Stimulated activated CD4-positive, alpha-beta T cell treated with anti-CD3 and anti-CD28 coated beads, Interleukin-4, amount 100 ng/mL, for 4 hours (primary cell): ENCODE measurements at regions not wholly inside any gene's neighbourhood (a gene's known extent, or its start where the extent isn't known, plus 50 kb on each side); places are given as distances from the start of the nearest gene placed in this dataset.

Source experiments
- DNase-seq, 2 experiments: peaks; one replicate each; pipeline ENCODE4 v3.0.0-alpha.2; 2020

- no peak for DNase-seq
Observed at GRCh38 chr21:38165466-38166172, 91.2 kb upstream of the KCNJ15 start.

DNA sequence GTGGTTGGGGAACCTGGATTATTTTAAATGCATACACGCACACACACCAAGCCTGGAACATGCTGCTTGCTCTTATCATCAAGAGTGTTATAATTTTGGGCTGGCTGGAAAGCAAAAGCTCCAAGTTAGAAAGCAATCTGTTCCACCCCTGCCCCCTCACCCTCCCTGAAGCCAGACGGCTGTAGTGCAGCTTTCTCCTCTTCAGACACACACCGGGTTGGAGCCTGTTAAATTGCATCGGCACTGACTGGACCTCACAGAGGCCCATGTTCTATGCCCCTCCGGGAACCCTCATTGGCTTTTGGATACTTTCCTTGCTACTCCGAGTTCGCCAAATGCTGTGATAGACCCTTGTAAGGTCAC is 90.6 kb upstream of the KCNJ15 start:
- DNase-seq, result no peak

- DNase-seq, result no peak
Observed at GRCh38 chr21:38167345-38167744, 89.4 kb upstream of the KCNJ15 start.

- no peak for DNase-seq
Observed at GRCh38 chr21:38170283-38170682, 86.5 kb upstream of the KCNJ15 start.

DNA sequence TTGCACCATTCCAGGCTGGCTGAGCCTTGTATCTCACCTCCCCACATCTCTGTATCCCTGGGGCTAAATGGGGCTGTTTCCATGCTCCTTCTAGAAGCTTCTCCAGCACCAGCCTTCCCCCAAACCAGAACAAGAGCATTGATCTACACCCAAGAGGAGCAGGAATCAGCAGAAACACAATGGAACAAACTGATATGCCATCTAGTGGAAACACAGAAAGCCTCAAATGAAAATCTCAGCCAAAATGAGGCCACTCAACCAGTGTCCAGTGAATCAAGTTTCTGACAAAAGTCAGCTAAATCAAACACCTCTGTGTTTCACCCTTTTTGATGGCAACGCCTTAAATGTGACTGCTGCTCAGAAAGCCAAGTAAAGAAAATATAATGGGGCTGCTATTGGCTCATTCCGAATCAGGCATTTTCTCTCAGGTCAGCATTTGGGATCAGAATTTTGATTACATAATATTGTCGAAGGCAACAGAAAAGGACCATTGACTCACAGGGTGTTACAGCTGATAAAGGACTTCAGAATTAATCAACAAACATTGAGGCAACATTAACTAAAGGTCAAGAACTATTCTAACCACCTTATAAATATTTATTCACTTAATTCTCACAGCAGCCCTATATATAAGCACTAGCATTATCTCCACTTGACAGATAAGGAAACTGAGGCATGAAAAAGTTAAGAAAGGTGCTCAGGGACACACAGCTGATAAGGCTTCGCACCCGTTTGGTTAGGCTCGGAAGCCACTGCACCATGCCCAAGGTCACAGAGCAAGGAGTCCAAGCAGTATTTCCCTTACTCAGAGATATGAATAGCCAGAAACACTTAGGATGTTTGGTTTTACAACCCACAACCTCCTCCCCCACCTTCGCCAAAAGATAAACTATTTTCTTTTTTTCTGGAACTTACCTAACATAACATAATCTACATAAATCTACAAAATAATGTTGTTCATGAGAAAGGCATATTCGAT is 85.8 kb upstream of the KCNJ15 start:
- DNase-seq, result no peak

- no peak for DNase-seq
Observed at GRCh38 chr21:38171723-38172344, 85.0 kb upstream of the KCNJ15 start.

GRCh38 chr21:38173276-38174035 is 83.3 kb upstream of the KCNJ15 start:
- no peak for DNase-seq

DNA sequence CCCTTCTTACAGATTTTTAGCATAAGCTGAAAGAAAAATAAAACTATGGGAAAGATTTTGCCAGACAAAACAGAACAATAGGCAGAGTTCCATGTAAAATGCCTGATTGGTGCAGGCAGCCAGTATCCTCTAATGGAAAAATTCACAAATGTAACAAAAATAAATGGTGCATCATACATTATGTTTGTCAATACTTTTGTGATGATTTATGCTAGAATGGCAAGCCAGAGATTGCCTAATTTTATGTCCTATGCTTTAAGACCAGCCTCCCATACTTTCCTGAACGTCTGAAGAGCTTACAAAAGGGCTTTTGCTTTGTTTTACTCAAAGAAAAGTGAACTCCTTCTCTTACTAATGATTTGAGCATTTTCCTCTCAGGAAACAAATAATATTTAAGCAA is 81.5 kb upstream of the KCNJ15 start:
- no peak for DNase-seq

DNA sequence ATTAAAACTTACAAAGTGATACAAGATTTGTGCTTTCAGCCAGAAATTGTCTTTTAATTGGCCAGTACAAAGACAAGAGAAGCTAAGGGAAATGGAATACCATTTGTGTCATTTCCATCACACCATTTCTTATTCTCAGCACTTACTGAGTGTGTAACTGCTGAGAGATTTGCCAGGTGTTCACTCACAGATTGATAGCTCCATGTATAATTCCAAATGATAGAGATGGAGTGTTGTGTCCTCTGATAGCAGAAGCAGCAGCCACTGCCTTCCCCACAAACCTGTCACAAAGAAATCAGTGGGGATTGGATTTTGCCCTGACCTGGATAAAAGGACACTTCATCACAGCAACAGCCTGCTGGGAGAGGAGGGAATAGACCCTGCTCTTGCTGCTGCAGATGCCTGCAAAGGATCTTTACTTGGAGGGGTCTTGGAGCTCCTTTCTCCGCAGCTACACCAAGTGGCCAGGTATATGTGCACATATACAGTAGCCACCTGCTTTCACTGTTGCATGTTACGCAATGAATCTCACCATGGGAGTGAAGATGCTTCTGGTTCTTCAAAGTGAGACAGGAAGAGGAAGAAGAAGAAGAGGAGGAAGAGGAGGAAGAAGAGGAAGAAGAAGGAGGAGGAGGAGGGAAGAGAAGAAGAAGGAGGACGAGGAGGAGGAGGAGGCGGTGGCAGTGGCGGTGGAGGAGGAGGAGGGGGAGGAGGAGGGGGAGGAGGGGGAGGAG is 78.7 kb upstream of the KCNJ15 start:
- no peak for DNase-seq

DNA sequence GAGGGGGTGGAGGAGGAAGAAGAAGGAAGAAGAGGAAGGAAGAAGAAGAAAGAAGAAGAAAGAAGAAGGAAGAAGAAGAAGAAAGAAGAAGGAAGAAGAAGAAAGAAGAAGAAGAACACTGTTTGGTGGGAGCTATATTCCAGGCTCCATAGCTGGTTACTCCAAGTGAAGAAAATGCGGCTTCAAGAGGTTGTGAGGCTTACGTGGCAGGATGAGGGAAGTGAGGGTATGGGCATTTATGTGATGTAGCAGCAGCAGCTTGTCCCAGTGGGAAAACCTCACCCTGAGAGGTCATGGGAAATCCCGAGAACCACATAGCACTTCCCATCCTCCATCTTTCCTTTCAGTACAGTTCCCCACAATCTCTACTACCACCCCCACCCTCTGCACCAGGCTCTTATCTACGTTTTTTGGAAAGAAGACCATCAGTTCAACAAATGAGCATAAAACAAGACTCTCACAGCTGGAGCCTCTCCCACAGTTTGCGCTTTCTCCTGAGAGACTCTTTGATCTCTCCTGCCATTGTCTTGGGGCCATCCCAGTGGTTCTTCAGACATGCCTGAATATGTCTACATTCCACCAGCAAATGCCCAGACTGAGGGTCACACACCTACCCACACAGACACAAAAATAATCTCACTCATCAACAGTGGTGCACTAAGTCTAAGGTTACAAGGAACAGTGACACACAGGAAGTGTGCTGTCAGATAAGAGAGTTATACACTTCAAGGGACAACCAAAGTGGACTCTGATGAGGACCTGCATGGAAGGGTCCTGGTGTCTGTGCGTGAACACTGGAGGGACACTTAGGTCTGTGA is 77.9 kb upstream of the KCNJ15 start:
- no peak for DNase-seq

DNA sequence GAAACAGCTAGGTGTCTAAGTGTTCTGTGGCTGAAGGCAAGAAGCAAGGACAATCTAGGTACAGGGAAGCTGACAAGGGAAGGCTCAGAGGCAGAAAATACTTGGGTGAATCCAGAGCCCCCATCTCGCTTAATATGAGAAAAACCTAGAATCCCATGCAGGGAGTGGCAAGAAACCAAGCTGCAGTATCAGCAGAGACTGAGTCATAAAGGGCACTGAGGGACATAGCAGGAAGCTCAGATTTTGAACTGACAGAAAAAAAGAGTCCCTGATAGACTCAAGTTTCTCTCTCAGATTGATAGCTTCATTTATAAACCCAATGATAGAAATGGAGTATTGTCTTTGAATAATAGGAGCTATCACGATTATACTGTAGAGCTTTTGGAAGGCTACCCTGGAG is 77.3 kb upstream of the KCNJ15 start:
- DNase-seq, result no peak

- DNase-seq, result no peak
Observed at GRCh38 chr21:38181096-38181495, 75.7 kb upstream of the KCNJ15 start.

DNA sequence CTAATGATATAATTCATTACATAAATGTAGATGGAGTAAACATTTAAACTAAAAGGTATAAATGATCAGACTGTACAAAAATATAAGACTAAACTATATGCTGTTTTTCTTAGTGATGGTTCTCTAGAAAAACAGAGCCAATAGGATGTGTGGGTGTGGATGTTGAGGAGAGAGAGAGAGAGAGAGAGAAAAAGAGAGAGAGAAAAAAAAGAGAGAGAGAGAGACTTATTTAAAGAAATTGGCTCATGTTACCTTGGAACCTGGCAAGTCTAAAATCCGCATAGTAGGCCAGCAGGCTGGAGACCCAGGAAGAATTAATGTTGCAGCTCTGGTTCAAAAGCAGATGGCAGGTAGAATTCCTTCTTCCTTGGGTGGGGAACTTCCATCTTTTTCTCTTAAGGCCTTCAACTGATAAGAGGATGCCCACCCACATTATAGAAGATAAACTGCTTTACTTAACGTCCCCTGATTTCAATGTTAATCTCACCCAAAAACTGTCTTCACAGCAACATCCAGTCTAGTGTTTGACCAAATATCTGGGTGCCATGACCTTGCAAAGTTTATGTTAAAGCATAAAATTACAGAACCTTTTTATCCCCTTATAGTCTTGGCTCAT is 74.3 kb upstream of the KCNJ15 start:
- DNase-seq, result no peak

DNA sequence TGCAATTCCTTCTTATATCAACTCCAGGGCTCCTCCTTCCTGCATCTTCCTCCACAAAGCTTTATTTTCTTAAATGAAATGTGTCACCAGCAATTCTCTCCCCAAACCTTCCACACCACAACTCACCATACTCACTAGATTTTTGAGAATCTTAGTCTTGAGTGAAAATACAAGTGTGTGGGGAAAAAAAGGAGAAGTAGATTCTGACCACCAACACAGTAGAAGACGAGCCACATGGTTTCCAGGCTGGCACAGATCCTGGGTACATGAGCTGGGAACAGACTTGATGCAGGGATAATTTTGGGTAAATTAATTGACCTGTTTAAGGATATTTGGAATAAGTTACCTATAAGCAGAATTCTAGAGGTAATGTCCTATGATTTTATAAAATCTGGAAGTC is 72.8 kb upstream of the KCNJ15 start:
- no peak for DNase-seq

- no peak for DNase-seq
Observed at GRCh38 chr21:38186661-38187270, 70.0 kb upstream of the KCNJ15 start.

GRCh38 chr21:38188037-38188436 is 68.8 kb upstream of the KCNJ15 start:
- DNase-seq, result no peak

- no peak for DNase-seq
Observed at GRCh38 chr21:38196036-38196435, 60.8 kb upstream of the KCNJ15 start.

GRCh38 chr21:38202811-38203210 is 54.0 kb upstream of the KCNJ15 start:
- DNase-seq, result no peak

- no peak for DNase-seq
Observed at GRCh38 chr21:38203229-38203628, 53.6 kb upstream of the KCNJ15 start.

DNA sequence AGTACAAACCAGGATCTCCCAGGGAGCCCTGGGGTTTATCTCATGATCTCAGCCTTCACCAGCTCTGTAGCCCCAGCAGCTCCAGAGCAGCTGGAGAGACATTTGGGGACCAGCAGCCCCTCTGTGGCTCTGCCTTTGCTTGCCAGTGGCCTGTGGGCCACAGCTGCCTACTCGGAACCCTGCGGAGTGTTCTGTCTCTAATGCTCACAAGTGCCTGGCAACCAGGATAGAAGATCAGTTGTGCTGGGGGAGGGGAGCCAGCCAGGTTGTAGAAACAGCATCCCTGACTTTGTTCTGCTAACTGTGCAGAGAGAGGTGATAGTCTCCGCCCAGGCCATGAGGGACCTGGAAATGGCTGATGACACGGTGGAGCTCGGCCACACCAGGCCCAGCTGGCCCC is 50.9 kb upstream of the KCNJ15 start:
- no peak for DNase-seq
